ENCODE measurements at regions not wholly inside any gene's neighbourhood (a gene's known extent, or its start where the extent isn't known, plus 50 kb on each side); places are given as distances from the start of the nearest gene placed in this dataset.
"Not testable (repeated sequence)": the region's sequence is repeated elsewhere in the genome, so short reads cannot be mapped to it uniquely, and the experiment has no call there.

DNA sequence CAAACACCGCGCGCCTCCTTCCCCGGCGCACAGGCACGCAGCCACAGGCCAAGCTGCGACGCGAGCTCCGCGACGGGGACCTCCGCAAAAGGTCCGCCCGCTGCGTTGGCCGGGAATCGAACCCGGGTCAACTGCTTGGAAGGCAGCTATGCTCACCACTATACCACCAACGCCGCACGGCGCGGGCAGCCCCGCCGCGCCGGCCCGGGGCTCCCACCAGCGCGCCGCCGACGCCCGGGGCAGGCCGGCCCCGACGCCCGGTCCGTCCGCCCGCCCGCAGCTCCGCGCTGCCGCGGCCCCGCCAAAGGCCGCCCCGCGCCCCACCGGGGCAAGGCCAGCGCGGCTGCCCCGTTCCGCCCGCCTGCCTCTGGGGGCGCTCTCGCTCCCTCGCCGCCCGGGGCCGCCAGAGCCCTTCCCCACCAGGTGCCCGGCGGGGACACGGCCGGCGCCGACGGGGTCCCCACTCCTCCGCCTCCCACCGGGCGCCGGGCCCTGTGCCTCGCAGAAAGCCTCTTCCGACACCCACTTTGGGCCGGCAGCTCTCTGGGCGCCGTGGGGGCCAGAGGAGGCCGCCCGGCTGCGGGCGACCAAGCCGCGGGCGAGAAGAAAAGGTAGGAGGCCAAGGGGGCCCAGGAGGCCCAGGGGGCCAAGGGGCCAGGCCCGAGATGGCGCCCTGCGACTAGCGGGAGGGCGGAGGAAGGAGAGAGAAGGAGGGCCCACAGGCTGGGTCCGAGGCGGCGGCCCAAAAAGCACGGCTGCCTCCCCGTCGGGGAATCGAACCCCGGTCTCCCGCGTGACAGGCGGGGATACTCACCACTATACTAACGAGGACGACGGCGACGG is 50.2 kb upstream of the FCGR2A start:
- DNase-seq, result not testable (repeated sequence)

DNA sequence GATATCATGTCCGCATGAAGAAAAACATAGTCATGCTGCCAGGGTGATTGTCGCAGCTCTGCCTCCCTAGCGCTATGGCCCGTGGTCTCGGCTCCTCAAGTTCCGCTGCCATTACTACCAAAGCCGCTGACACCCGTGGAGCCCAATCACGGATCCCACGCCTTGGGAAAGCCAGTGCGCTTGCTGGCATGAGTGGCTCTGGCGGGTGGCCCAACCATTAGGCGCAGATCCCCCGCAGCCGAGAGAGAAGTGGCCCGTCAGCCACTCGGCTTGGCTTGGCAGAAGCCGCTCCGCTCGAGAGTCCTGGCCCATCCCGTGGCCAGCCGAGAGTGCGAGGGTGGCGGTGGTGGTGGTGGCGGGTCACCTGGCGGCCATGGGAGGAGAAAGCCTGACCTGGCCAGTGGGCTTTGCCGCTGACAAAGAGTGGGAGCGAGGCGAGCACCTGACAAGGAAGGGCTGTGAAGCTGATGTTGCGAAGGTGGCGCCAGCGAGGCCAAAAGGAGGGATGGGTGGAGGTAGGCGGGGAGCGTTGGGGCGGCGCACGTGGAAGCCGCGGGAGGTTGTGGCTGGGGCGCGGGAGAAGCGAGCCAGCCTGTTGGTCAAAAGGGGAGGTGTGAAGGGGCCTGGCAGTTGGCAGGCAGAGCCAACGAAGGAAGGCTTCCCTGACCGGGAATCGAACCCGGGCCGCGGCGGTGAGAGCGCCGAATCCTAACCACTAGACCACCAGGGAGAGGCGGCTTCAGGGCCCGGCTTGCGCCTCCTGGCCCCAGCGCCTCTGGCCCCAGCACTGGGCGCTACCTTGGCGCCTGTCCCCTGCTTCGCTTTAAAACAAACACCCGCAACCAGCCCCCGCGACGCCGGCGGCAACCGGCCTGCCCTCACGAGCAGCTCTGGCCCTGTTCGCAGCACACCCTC is 51.0 kb upstream of the FCGR2A start:
- not testable (repeated sequence) for DNase-seq

DNA sequence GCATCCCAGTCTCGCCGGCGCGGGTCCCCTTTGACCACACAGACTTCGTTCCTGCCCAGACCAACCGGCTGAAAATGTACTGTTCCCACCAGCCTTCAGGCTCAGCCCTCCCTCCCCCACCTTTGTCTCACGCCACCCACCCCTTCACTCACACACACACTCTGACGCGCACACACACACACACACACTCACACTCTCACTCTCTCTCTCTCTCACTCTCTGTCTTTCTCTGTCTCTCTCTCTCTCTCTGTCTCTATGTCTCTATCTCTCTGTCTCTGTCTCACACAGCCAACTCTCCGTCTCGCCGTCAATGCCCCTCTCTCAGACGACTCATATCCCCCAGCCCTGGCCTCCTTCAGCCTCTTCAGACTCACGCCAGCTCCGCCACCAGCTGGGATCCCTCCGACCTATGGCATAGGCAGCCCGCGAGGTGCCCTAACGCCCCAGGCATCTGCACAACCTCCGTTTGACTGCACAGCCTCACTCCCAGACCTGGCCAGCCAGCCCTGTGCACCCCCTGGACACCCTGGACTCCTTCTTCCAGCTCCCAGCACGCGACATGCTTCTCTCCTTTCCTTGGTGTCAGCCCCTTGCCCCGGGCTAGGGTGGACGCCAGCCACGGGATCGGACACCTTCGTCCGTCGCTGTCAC is 53.4 kb upstream of the FCGR2A start:
- not testable (repeated sequence) for DNase-seq

DNA sequence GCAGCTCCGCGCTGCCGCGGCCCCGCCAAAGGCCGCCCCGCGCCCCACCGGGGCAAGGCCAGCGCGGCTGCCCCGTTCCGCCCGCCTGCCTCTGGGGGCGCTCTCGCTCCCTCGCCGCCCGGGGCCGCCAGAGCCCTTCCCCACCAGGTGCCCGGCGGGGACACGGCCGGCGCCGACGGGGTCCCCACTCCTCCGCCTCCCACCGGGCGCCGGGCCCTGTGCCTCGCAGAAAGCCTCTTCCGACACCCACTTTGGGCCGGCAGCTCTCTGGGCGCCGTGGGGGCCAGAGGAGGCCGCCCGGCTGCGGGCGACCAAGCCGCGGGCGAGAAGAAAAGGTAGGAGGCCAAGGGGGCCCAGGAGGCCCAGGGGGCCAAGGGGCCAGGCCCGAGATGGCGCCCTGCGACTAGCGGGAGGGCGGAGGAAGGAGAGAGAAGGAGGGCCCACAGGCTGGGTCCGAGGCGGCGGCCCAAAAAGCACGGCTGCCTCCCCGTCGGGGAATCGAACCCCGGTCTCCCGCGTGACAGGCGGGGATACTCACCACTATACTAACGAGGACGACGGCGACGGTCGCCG is 57.4 kb upstream of the FCGR2A start:
- DNase-seq, result not testable (repeated sequence)

DNA sequence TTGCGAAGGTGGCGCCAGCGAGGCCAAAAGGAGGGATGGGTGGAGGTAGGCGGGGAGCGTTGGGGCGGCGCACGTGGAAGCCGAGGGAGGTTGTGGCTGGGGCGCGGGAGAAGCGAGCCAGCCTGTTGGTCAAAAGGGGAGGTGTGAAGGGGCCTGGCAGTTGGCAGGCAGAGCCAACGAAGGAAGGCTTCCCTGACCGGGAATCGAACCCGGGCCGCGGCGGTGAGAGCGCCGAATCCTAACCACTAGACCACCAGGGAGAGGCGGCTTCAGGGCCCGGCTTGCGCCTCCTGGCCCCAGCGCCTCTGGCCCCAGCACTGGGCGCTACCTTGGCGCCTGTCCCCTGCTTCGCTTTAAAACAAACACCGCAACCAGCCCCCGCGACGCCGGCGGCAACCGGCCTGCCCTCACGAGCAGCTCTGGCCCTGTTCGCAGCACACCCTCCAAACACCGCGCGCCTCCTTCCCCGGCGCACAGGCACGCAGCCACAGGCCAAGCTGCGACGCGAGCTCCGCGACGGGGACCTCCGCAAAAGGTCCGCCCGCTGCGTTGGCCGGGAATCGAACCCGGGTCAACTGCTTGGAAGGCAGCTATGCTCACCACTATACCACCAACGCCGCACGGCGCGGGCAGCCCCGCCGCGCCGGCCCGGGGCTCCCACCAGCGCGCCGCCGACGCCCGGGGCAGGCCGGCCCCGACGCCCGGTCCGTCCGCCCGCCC is 58.1 kb upstream of the FCGR2A start:
- DNase-seq, result not testable (repeated sequence)

DNA sequence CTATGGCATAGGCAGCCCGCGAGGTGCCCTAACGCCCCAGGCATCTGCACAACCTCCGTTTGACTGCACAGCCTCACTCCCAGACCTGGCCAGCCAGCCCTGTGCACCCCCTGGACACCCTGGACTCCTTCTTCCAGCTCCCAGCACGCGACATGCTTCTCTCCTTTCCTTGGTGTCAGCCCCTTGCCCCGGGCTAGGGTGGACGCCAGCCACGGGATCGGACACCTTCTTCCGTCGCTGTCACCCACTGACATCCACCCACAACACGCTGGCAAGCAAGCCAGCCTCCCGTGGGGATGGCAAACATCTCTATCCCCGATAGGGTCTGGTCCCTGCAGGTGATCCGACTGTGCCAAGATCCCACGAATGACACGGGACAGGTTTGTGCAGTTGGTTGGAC is 60.5 kb upstream of the FCGR2A start:
- DNase-seq, result peak in 1 of 2 donors; percentile 8

DNA sequence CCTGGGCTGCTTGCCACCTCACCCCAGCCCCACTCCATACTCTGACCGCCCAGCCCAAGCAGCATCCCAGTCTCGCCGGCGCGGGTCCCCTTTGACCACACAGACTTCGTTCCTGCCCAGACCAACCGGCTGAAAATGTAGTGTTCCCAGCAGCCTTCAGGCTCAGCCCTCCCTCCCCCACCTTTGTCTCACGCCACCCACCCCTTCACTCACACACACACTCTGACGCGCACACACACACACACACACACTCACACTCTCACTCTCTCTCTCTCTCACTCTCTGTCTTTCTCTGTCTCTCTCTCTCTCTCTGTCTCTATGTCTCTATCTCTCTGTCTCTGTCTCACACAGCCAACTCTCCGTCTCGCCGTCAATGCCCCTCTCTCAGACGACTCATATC is 61.0 kb upstream of the FCGR2A start:
- DNase-seq, result not testable (repeated sequence)

DNA sequence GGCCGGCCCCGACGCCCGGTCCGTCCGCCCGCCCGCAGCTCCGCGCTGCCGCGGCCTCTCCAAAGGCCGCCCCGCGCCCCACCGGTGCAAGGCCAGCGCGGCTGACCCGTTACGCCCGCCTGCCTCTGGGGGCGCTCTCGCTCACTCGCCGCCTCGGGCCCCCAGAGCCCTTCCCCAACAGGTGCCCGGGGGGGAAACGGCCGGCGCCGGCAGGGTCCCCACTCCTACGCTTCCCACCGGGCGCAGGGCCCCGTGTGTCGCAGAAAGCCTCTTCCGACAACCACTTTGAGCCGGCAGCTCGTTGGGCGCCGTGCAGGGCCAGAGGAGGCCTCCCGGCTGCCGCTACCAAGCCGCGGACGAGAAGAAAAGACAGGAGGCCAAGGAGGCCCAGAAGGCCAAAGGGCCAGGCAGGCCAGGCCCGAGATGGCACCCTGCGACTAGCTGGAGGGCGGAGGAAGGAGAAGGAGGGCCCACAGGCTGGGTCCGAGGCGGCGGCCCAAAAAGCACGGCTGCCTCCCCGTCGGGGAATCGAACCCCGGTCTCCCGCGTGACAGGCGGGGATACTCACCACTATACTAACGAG is 64.9 kb upstream of the FCGR2A start:
- DNase-seq, result peak; percentile 56 to 62

DNA sequence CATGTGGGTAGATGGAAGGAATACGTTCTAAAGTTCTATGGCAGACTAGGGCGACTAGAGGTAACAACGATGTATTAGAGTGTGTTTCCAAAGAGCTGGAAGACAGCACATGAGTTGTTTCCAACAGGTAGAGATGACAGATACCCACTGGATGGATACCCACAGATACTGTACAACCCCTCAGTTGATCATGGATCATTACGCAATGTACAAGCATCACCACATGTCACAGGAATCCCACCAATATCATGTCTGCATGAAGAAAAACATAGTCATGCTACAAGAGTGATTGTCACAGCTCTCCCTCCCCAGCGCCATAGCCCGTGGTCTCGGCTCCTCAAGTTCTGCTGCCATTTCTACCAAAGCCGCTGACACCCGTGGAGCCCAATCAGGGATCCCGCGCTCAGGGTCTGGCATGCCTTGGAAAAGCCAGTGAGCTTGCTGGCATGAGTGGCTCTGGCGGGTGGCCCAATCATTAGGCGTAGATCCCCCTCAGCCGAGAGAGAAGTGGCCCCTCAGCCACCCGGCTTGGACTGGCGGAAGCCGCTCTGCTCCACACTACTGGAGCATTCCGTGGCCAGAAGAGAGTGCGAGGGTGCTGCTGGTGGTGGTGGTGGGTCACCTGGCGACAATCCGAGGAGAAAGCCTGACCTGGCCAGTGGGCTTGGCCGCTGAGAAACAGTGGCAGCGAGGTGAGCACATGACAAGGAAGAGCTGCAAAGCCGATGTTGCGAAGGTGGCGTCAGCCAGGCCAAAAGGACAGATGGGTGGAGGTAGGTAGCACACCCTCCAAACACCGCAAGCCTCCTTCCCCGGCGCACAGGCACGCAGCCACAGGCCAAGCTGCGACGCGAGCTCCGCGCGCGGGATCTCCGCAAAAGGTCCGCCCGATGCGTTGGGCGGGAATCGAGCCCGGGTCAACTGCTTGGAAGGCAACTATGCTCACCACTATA is 65.7 kb upstream of the FCGR2A start:
- no peak for DNase-seq

DNA sequence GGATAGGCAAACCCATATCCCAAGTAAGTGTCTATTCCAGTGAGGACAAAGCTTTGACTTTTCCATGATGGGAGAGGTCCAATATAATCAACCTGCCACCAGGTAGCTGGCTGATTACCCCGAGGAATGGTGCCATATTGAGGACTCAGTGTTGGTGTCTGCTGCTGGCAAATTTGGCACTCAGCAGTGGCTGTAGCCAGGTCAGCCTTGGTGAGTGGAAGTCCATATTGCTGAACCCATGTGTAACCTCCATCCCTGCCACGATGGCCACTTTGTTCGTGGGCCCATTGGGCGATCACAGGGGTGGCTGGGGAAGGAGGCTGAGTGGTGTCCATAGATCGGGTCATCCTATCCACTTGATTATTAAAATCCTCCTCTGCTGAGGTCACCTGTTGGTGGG is 65.5 kb upstream of the CFAP126 start:
- DNase-seq, result not testable (repeated sequence)

DNA sequence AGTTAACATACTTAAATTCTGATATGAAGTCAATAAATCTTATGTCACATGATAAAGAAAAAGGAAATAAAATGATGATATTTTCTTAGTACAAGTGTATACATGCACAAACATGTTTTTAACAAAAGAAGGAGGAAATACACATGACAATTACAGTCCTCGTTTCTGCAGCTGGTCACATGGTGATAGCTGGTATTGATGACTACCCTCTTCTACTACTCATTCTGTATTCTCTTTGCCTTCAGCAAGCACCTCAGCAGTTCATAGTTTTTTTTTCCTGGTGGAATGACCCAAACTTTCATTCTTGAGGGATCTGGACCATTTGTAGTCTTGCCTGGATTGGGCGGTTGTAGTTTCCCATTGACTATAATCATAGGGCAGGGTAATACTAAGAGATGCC is 64.4 kb upstream of the CFAP126 start:
- no peak for DNase-seq

DNA sequence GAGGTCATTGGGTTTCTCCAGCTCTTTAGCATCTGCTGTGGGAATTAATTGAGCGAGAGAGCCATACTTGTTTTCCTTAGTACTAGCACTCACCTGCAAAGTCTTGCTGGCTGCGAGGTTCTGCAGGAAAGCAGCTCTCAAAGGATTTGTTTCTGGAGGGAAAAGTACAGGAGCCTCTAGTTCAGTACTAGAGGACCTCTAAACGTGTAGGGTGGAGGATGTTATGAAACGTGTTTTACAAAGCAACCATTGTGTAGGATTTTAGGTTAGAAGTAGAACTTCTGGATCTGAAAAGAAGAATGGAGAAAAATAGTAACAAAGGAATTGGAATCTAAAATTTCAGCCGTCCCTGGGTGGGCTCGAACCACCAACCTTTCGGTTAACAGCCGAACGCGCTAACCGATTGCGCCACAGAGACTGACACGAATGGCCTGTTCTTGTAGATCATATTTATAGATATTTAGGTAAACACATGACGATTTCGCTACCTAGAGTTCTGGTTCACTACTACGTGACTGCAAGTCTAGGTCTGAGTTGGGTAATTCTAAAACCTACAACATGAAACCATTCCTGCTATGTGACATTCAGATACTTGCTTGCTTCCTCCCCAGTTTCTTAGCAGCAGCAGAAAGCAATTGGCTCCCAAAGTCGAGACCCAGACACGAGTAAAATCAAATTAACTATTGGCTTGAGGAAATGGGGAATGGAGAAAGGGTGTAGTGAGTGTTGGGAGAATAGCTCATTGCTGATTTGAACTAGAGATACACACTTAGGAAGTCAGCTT is 60.2 kb upstream of the CFAP126 start:
- DNase-seq, result peak in 1 of 2 donors; percentile 25

DNA sequence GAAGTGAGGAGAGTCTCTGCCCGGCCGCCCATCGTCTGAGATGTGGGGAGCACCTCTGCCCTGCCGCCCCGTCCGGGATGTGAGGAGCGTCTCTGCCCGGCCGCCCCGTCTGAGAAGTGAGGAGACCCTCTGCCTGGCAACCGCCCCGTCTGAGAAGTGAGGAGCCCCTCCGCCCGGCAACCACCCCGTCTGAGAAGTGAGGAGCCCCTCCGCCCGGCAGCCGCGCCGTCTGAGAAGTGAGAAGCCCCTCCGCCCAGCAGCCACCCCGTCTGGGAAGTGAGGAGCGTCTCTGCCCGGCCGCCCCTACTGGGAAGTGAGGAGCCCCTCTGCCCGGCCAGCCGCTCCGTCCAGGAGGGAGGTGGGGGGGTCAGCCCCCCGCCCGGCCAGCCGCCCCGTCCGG is 55.2 kb upstream of the CFAP126 start:
- not testable (repeated sequence) for DNase-seq

DNA sequence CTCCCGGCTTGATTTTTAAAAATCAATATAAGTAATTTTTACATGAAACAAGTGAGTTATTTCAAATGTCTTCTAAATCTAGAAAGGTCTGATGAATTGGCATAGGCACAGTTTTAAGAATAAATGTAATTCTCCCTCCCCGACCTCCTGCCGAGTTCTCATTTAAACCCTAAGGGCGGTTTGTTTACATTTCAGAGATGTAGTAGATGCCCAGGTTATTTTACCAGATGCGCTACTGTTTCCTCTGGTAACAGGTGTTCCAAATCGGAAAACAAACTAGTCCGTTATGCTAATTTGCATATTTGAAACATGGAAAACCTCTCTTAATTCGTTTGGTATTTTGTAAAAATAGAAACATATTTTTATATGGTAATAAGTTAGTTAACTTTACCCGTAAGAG is 53.8 kb upstream of the CFAP126 start:
- no peak for DNase-seq

DNA sequence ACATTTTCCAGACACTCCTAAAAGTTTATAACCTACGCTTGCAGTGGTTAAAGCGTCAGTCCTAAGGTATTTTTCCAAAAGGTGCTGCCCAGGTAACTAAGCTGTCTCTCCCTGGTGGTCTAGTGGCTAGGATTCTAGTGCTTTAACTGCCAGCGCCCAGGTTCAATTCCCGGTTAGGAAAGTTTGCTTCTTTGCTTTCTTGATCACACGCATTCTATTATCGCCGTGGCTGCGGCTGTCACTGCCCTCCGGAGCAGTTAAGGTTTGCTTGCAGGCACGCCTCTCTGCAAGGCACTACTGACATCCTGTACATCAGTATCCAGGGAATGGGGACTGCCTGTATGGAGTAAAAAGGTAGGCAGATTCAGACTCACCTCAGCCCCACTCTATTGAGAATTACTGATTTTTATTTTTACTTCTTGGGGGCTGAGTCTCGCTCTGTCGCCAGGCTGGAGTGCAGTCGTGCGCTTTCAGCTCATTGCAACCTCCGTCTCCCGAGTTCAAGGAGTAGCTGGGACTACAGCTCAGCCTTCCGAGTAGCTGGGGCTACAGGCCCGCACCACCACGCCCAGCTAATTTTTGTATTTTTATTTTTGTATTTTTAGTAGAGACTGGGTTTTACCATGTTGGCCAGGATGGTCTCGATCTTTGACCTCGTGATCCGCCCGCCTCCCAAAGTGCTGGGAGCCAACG is 53.2 kb upstream of the CFAP126 start:
- no peak for DNase-seq

DNA sequence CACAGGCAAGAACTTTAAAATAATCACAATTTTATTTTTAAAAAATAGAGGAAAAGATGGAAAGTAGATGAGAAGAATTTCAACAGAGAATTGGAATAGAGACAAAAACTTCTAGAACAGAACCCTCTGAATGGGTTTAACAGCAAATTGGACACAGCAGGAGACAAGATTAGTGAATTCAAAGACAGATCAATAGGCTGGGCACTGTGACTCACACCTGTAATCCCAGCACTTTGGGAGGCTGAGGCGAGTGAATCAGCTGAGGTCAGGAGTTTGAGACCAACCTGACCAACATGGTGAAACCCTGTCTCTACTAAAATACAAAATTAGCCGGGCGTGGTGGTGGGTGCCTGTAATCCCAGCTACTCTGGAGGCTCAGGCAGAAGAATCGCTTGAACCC is 49.9 kb upstream of the CFAP126 start:
- DNase-seq, result not testable (repeated sequence)

Data from CD4-positive, alpha-beta T cell treated with Interleukin-1 beta for 1 hour (primary cell).